Tibial nerve (tissue), 3 donors: ENCODE measurements at regions not wholly inside any gene's neighbourhood (a gene's known extent, or its start where the extent isn't known, plus 50 kb on each side); places are given as distances from the start of the nearest gene placed in this dataset.

Experiments
- CTCF ChIP-seq, 5 experiments: fragments of 200-600 bp in 3 of 5; fragments of 450-650 bp in 2 of 5; sonication (generic) in 3 of 5; IDR thresholded peaks; one replicate each; pipeline ENCODE4 v1.5.1; 2016 to 2019; ENCODE audit warnings: antibody characterized with exemption in 5 of 5, mild to moderate bottlenecking in 3 of 5, moderate library complexity in 2 of 5
- POLR2A ChIP-seq, 2 donors: fragments of 450-650 bp; IDR thresholded peaks; one replicate each; pipeline ENCODE4 v1.6.1; 2017; ENCODE audit warnings: antibody characterized with exemption in 2 of 2, mild to moderate bottlenecking in 2 of 2, moderate library complexity in 2 of 2

GRCh38 chr6:116997496-116997895, 120.5 kb downstream of the RFX6 start:
- TF ChIP-seq CTCF (IDR thresholded peaks at IDR 0.05) (no peak), POLR2A (IDR thresholded peaks at IDR 0.05) (no peak)
